Activated naive CD4-positive, alpha-beta T cell treated with anti-CD3 and anti-CD28 coated beads for 36 hours (primary cell): ENCODE measurements at regions not wholly inside any gene's neighbourhood (a gene's known extent, or its start where the extent isn't known, plus 50 kb on each side); places are given as distances from the start of the nearest gene placed in this dataset.
"Not testable (repeated sequence)": the region's sequence is repeated elsewhere in the genome, so short reads cannot be mapped to it uniquely, and the experiment has no call there.

Experiments used
- CTCF ChIA-PET: fragments of 350-600 bp; sonication (Branson Sonifier 250); formaldehyde crosslinking; loops from one replicate; lab custom pipeline; 2021; ENCODE audit warnings: antibody characterized with exemption; lab: Charles Lee
- DNase-seq: peaks from one replicate; pipeline ENCODE4 v3.0.0-alpha.2; 2020
- H3K27ac Mint-ChIP-seq: one replicate; pipeline ENCODE4 v1.8.0; 2021; ENCODE audit warnings: mild to moderate bottlenecking, mixed read lengths
- H3K27me3 Mint-ChIP-seq: one replicate; pipeline ENCODE4 v1.8.0; 2021; ENCODE audit warnings: low read depth, mixed read lengths
- H3K36me3 Mint-ChIP-seq: one replicate; pipeline ENCODE4 v1.8.0; 2021; ENCODE audit warnings: low read depth, mixed read lengths
- H3K4me1 Mint-ChIP-seq: one replicate; pipeline ENCODE4 v1.8.0; 2021; ENCODE audit warnings: low read depth, mixed read lengths
- H3K4me3 Mint-ChIP-seq: one replicate; pipeline ENCODE4 v1.8.0; 2021; ENCODE audit warnings: mild to moderate bottlenecking, moderate library complexity, mixed read lengths
- H3K9me3 Mint-ChIP-seq: one replicate; pipeline ENCODE4 v1.8.0; 2021; ENCODE audit warnings: mixed read lengths
- intact Hi-C: fragments of 100-400 bp; cut with micrococcal nuclease; formaldehyde crosslinking; loops from one replicate; pipeline ENCODE4 v1.15.1; 2023

DNA sequence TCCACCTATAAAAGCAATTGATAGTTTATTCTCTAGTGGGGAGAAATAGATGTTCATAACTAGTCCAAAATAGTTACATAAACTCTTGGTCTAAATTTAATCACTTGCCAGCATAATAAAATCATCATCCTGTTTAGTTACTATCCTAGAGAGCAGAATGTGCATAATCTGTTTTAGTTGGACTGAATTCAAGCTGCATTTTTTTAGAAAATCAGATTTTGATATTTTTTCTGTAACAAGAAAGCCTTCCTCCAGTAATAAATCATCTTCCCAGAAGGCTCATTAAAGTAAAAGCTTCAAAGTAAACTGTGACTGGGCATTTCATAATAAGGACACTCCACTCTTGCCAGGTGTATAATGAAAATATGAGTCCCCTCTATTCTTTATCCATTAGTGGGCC lies 453.1 kb downstream of the TRAM1L1 start:
- Mint-ChIP-seq H3K4me3 (no peak overlapping the region), H3K27ac (no peak overlapping the region), H3K27me3 (no peaks in the 10 kb centered on the region), H3K9me3 (no peaks in the 10 kb centered on the region), H3K4me1 (no peaks in the 10 kb centered on the region), H3K36me3 (no peaks in the 10 kb centered on the region)
- DNase-seq, result no peak
- intact Hi-C loops, result no loop called here
- CTCF ChIA-PET, result interaction anchor here (0.6 kb wide), 1 partner anchor 26 kb away, joined by 3 read pairs; no protein-coding TSS in a partner anchor

GRCh38 chr4:116628598-116628997 lies 456.8 kb downstream of the TRAM1L1 start:
- intact Hi-C loops, result no loop called here
- no peaks in the 10 kb centered on the region for H3K9me3 Mint-ChIP-seq
- H3K27ac Mint-ChIP-seq, result no peak overlapping the region
- no peaks in the 10 kb centered on the region for H3K27me3 Mint-ChIP-seq
- CTCF ChIA-PET, result no interaction called here
- H3K36me3 Mint-ChIP-seq, result no peaks in the 10 kb centered on the region
- H3K4me3 Mint-ChIP-seq, result no peak overlapping the region
- no peak for DNase-seq
- no peaks in the 10 kb centered on the region for H3K4me1 Mint-ChIP-seq

- H3K9me3 Mint-ChIP-seq, result no peaks in the 10 kb centered on the region
- H3K4me1 Mint-ChIP-seq, result no peaks in the 10 kb centered on the region
- H3K4me3 Mint-ChIP-seq, result no peak overlapping the region
- DNase-seq, result no peak
- CTCF ChIA-PET, result no interaction called here
- no peaks in the 10 kb centered on the region for H3K36me3 Mint-ChIP-seq
- intact Hi-C loops, result no loop called here
- H3K27ac Mint-ChIP-seq, result no peak overlapping the region
- H3K27me3 Mint-ChIP-seq, result no peaks in the 10 kb centered on the region
These were observed 457.8 kb downstream of the TRAM1L1 start for GRCh38 chr4:116627545-116627944.

GRCh38 chr4:116619508-116619907 lies 465.9 kb downstream of the TRAM1L1 start:
- H3K9me3 Mint-ChIP-seq, H3K36me3 Mint-ChIP-seq, intact Hi-C loops, CTCF ChIA-PET, H3K4me1 Mint-ChIP-seq, H3K27me3 Mint-ChIP-seq, H3K4me3 Mint-ChIP-seq, DNase-seq, H3K27ac Mint-ChIP-seq: not testable (repeated sequence)

- no peak overlapping the region for H3K4me3 Mint-ChIP-seq
- CTCF ChIA-PET, result no interaction called here
- no peaks in the 10 kb centered on the region for H3K27me3 Mint-ChIP-seq
- intact Hi-C loops, result no loop called here
- DNase-seq, result no peak
- H3K36me3 Mint-ChIP-seq, result no peaks in the 10 kb centered on the region
- H3K4me1 Mint-ChIP-seq, result no peaks in the 10 kb centered on the region
- no peak overlapping the region for H3K27ac Mint-ChIP-seq
- H3K9me3 Mint-ChIP-seq, result peaks cover 5% of the 10 kb centered on the region
These were observed 466.7 kb downstream of the TRAM1L1 start for GRCh38 chr4:116618638-116619037.

DNA sequence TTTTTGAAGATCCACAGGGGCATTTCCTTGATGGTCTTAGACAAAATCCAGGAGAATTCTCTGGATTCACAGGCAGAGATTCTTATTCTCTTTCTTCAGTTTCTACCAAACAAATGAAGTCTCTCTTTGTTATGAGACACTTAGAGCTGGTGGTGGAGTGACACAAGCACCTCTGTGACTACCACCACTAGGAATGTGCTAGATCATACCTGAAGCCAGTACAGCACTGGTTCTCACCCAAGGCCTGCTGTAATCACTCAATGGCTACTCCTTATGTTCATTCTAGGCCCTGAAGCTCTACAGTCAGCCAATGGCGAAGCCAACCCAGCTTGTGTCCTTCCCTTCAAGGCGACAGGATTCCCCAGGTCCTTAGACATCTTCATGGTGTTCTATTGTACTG lies 482.3 kb downstream of the TRAM1L1 start:
- Mint-ChIP-seq H3K27me3 (no peaks in the 10 kb centered on the region), H3K9me3 (peaks cover 6% of the 10 kb centered on the region), H3K36me3 (no peaks in the 10 kb centered on the region), H3K27ac (no peak overlapping the region), H3K4me1 (no peaks in the 10 kb centered on the region), H3K4me3 (no peak overlapping the region)
- no peak for DNase-seq
- intact Hi-C loops, result no loop called here
- CTCF ChIA-PET, result no interaction called here

GRCh38 chr4:116599859-116600258 lies 485.5 kb downstream of the TRAM1L1 start:
- Mint-ChIP-seq H3K9me3 (peaks cover 6% of the 10 kb centered on the region), H3K4me3 (no peak overlapping the region), H3K4me1 (no peaks in the 10 kb centered on the region), H3K27me3 (no peaks in the 10 kb centered on the region), H3K27ac (no peak overlapping the region), H3K36me3 (no peaks in the 10 kb centered on the region)
- intact Hi-C loops, result no loop called here
- CTCF ChIA-PET, result no interaction called here
- no peak for DNase-seq

DNA sequence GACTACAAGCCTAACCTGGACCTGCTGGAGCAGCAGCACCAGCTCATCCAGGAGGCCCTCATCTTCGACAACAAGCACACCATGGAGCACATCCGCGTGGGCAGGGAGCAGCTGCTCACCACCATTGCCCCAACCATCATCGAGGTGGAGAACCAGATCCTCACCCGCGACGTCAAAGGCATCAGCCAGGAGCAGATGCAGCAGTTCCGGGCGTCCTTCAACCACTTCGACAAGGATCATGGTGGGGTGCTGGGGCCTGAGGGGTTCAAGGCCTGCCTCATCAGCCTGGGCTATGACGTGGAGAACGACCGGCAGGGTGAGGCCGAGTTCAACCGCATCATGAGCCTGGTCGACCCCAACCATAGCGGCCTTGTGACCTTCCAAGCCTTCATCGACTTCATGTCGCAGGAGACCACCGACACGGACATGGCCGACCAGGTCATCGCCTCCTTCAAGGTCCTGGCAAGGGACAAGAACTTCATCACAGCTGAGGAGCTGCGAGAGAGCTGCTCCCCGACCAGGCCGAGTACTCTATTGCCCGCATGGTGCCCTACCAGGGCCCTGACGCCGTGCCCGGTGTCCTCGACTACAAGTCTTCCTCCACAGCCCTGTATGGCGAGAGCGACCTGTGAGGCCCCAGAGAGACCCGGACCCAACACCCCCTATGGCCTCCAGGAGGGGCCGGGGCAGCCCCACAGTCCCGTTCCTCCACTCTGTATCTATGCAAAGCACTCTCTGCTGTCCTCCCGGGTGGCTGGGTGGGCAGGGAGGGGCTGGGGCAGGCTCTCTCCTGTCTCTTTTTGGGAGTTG lies 486.2 kb downstream of the TRAM1L1 start:
- CTCF ChIA-PET, result no interaction called here
- Mint-ChIP-seq H3K27ac (no peak overlapping the region), H3K27me3 (no peaks in the 10 kb centered on the region), H3K4me3 (no peak overlapping the region), H3K4me1 (no peaks in the 10 kb centered on the region), H3K9me3 (peaks cover 2% of the 10 kb centered on the region), H3K36me3 (no peaks in the 10 kb centered on the region)
- DNase-seq, result no peak
- intact Hi-C loops, result no loop called here

DNA sequence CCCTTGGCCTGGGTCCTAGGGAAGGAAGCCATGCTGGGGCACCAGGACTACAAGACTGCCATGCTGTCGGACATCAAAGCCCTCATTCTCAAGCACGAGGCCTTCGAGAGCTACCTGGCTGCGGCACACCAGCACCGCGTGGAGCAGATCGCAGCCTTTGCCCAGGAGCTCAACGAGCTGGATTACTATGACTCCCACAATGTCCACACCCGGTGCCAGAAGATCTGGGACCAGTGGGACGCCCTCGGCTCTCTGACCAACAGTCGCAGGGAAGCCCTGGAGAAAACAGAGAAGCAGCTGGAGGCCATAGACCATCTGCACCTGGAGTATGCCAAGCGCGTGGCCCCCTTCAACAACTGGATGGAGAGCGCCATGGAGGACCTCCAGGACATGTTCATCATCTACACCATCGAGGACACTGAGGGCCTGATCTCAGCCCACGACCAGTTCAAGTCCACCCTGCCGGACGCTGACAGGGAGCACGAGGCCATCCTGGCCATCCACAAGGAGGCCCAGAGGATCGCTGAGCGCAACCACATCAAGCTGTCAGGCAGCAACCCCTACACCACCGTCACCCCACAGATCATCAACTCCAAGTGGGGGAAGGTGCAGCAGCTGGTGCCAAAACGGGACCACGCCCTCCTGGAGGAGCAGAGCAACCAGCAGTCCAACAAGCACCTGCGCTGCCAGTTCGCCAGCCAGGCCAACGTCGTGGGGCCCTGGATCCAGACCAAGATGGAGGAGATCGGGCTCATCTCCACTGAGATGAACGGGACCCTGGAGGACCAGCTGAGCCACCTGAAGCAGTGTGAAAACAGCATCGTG lies 487.0 kb downstream of the TRAM1L1 start:
- no peak for DNase-seq
- intact Hi-C loops, result no loop called here
- H3K9me3 Mint-ChIP-seq, result peaks cover 4% of the 10 kb centered on the region
- no peak overlapping the region for H3K4me3 Mint-ChIP-seq
- H3K27ac Mint-ChIP-seq, result no peak overlapping the region
- H3K36me3 Mint-ChIP-seq, result no peaks in the 10 kb centered on the region
- CTCF ChIA-PET, result no interaction called here
- H3K4me1 Mint-ChIP-seq, result no peaks in the 10 kb centered on the region
- no peaks in the 10 kb centered on the region for H3K27me3 Mint-ChIP-seq

GRCh38 chr4:116590648-116591047 lies 494.7 kb downstream of the TRAM1L1 start:
- Mint-ChIP-seq H3K27ac (no peak overlapping the region), H3K4me1 (no peaks in the 10 kb centered on the region), H3K36me3 (no peaks in the 10 kb centered on the region), H3K27me3 (no peaks in the 10 kb centered on the region), H3K9me3 (peaks cover 5% of the 10 kb centered on the region), H3K4me3 (no peak overlapping the region)
- intact Hi-C loops, result no loop called here
- CTCF ChIA-PET, result no interaction called here
- DNase-seq, result no peak

GRCh38 chr4:116588783-116589182 lies 496.6 kb downstream of the TRAM1L1 start:
- no peaks in the 10 kb centered on the region for H3K36me3 Mint-ChIP-seq
- CTCF ChIA-PET, result interaction anchor here (1.1 kb wide), 1 partner anchor 12 kb away, joined by 3 read pairs; no protein-coding TSS in a partner anchor
- H3K9me3 Mint-ChIP-seq, result peaks cover 5% of the 10 kb centered on the region
- no peaks in the 10 kb centered on the region for H3K4me1 Mint-ChIP-seq
- H3K27me3 Mint-ChIP-seq, result no peaks in the 10 kb centered on the region
- intact Hi-C loops, result no loop called here
- no peak overlapping the region for H3K27ac Mint-ChIP-seq
- no peak overlapping the region for H3K4me3 Mint-ChIP-seq
- no peak for DNase-seq

DNA sequence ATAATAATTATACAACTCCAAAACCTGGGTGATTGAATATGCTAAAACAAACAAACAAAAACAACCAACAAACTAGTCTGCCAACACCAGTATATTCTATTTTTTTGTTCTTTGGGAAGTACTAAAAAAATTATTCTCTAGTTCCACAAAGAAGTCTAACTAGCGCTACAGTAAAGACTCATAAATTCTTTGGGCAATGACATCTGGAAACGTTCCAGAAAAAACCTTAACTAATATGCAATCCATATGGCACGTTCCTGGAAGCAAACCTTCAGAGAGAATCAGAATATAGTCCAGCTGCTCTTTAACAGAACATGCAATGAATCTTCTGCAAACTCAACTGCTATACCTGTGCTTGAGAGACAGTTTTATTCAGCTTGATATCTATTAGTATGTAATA lies 500.1 kb downstream of the TRAM1L1 start:
- intact Hi-C loops, result no loop called here
- peaks cover 1% of the 10 kb centered on the region for H3K9me3 Mint-ChIP-seq
- H3K4me3 Mint-ChIP-seq, result no peak overlapping the region
- H3K36me3 Mint-ChIP-seq, result no peaks in the 10 kb centered on the region
- H3K27me3 Mint-ChIP-seq, result no peaks in the 10 kb centered on the region
- no peaks in the 10 kb centered on the region for H3K4me1 Mint-ChIP-seq
- H3K27ac Mint-ChIP-seq, result no peak overlapping the region
- DNase-seq, result no peak
- CTCF ChIA-PET, result no interaction called here

GRCh38 chr4:116577321-116577720 lies 508.1 kb downstream of the TRAM1L1 start:
- no peaks in the 10 kb centered on the region for H3K36me3 Mint-ChIP-seq
- H3K4me1 Mint-ChIP-seq, result no peaks in the 10 kb centered on the region
- CTCF ChIA-PET, result interaction anchor here (0.6 kb wide), 1 partner anchor 720 kb away, joined by 3 read pairs; no protein-coding TSS in a partner anchor
- no peaks in the 10 kb centered on the region for H3K27me3 Mint-ChIP-seq
- H3K4me3 Mint-ChIP-seq, result no peak overlapping the region
- H3K9me3 Mint-ChIP-seq, result peaks cover 11% of the 10 kb centered on the region
- intact Hi-C loops, result no loop called here
- H3K27ac Mint-ChIP-seq, result no peak overlapping the region
- DNase-seq, result no peak
